ENCODE measurements at regions not wholly inside any gene's neighbourhood (a gene's known extent, or its start where the extent isn't known, plus 50 kb on each side); places are given as distances from the start of the nearest gene placed in this dataset.

GRCh38 chr6:21522143-21522747 lies 71.3 kb upstream of the SOX4 start:
- no peak for DNase-seq (ENCODE audit: low spot score)

- DNase-seq (ENCODE audit: low spot score) = no peak
Measured at GRCh38 chr6:21522797-21523456, 70.6 kb upstream of the SOX4 start.

- DNase-seq (ENCODE audit: low spot score) = no peak
Measured at GRCh38 chr6:21523652-21524051, 69.9 kb upstream of the SOX4 start.

- no peak for DNase-seq (ENCODE audit: low spot score)
Measured at GRCh38 chr6:21524201-21524600, 69.3 kb upstream of the SOX4 start.

GRCh38 chr6:21526974-21527373 lies 66.6 kb upstream of the SOX4 start:
- DNase-seq (ENCODE audit: low spot score) = no peak

- no peak for DNase-seq (ENCODE audit: low spot score)
Measured at GRCh38 chr6:21527731-21528130, 65.8 kb upstream of the SOX4 start.

- no peak for DNase-seq (ENCODE audit: low spot score)
Measured at GRCh38 chr6:21529431-21529830, 64.1 kb upstream of the SOX4 start.

- DNase-seq (ENCODE audit: low spot score) = no peak
Measured at GRCh38 chr6:21531393-21531792, 62.2 kb upstream of the SOX4 start.

- DNase-seq (ENCODE audit: low spot score) = no peak
Measured at GRCh38 chr6:21533678-21534077, 59.9 kb upstream of the SOX4 start.

- no peak for DNase-seq (ENCODE audit: low spot score)
Measured at GRCh38 chr6:21536280-21536766, 57.2 kb upstream of the SOX4 start.

- no peak for DNase-seq (ENCODE audit: low spot score)
Measured at GRCh38 chr6:21537637-21538036, 55.9 kb upstream of the SOX4 start.

- DNase-seq (ENCODE audit: low spot score) = no peak
Measured at GRCh38 chr6:21538186-21538798, 55.3 kb upstream of the SOX4 start.

- DNase-seq (ENCODE audit: low spot score) = no peak
Measured at GRCh38 chr6:21539621-21540100, 53.9 kb upstream of the SOX4 start.
